ENCODE measurements at regions not wholly inside any gene's neighbourhood (a gene's known extent, or its start where the extent isn't known, plus 50 kb on each side); places are given as distances from the start of the nearest gene placed in this dataset.

- in situ Hi-C loops (cut with MboI) = no loop called here
- no peaks in the 10 kb centered on the region for H3K4me1 ChIP-seq (ENCODE audit: insufficient read depth)
- no peaks in the 10 kb centered on the region for H3K9me2 ChIP-seq (ENCODE audit: insufficient read depth)
- no peaks in the 10 kb centered on the region for H4K20me1 ChIP-seq (ENCODE audit: insufficient read depth)
- no peak for DNase-seq
- H3K27me3 ChIP-seq (replicated peaks; ENCODE audit: insufficient read depth) = no peaks in the 10 kb centered on the region
- no peak overlapping the region for H3K4me2 ChIP-seq (ENCODE audit: unreplicated experiment)
- no peaks in the 10 kb centered on the region for H3K36me3 ChIP-seq (ENCODE audit: low read depth)
- no peaks in the 10 kb centered on the region for H3K9me3 ChIP-seq (ENCODE audit: low read depth)
- no peak for TF ChIP-seq EZH2 (IDR thresholded peaks at IDR 0.05; ENCODE audit: insufficient read depth, poor library complexity, severe bottlenecking)
- no peak for TF ChIP-seq EZH2phosphoT487 (IDR thresholded peaks at IDR 0.05; ENCODE audit: insufficient read depth, low read depth)
- H3K27ac ChIP-seq = no peak overlapping the region
- H3K4me3 ChIP-seq = no peak overlapping the region
- no peak overlapping the region for H3K9ac ChIP-seq
- H2AFZ ChIP-seq = no peak overlapping the region
- no peaks in the 10 kb centered on the region for H3F3A ChIP-seq (ENCODE audit: insufficient read depth)
- WGBS, 2 experiments (ENCODE audit: low coverage in 1 of 2, low lambda C conversion rate in 2 of 2, missing lambda C conversion rate in 2 of 2) = 0% methylated on average over 1 of the region's 1 CpG
- no peaks in the 10 kb centered on the region for H3K79me2 ChIP-seq (ENCODE audit: insufficient read depth)
These were observed 2616.0 kb downstream of the ARAP2 start for GRCh38 chr4:33628296-33628695.

- no peaks in the 10 kb centered on the region for H3K27me3 ChIP-seq (replicated peaks; ENCODE audit: insufficient read depth)
- WGBS, 2 experiments (ENCODE audit: low coverage in 1 of 2, low lambda C conversion rate in 2 of 2, missing lambda C conversion rate in 2 of 2) = 2 to 7% methylated on average over 2 of the region's 2 CpGs
- H4K20me1 ChIP-seq (ENCODE audit: insufficient read depth) = no peaks in the 10 kb centered on the region
- in situ Hi-C loops (cut with MboI) = no loop called here
- H3K9me2 ChIP-seq (ENCODE audit: insufficient read depth) = no peaks in the 10 kb centered on the region
- no peak overlapping the region for H3K4me2 ChIP-seq (ENCODE audit: unreplicated experiment)
- DNase-seq = peak; percentile 71
- no peak overlapping the region for H3K27ac ChIP-seq
- no peak overlapping the region for H3K4me3 ChIP-seq
- H3K4me1 ChIP-seq (ENCODE audit: insufficient read depth) = peaks cover 3% of the 10 kb centered on the region; the same call in 1 of the 2 replicates
- H3F3A ChIP-seq (ENCODE audit: insufficient read depth) = no peaks in the 10 kb centered on the region
- no peaks in the 10 kb centered on the region for H3K36me3 ChIP-seq (ENCODE audit: low read depth)
- H2AFZ ChIP-seq = no peak overlapping the region
- TF ChIP-seq EZH2phosphoT487 (IDR thresholded peaks at IDR 0.05; ENCODE audit: insufficient read depth, low read depth) = no peak
- TF ChIP-seq EZH2 (IDR thresholded peaks at IDR 0.05; ENCODE audit: insufficient read depth, poor library complexity, severe bottlenecking) = no peak
- no peak overlapping the region for H3K9ac ChIP-seq
- H3K79me2 ChIP-seq (ENCODE audit: insufficient read depth) = no peaks in the 10 kb centered on the region
- no peaks in the 10 kb centered on the region for H3K9me3 ChIP-seq (ENCODE audit: low read depth)
These were observed 2595.3 kb downstream of the ARAP2 start for GRCh38 chr4:33649015-33649414.

GRCh38 chr4:33649471-33649870 lies 2594.8 kb downstream of the ARAP2 start:
- H3K27me3 ChIP-seq (replicated peaks; ENCODE audit: insufficient read depth) = no peaks in the 10 kb centered on the region
- no peak for DNase-seq

GRCh38 chr4:33650036-33650435 lies 2594.3 kb downstream of the ARAP2 start:
- Histone ChIP-seq H3K4me2 (ENCODE audit: unreplicated experiment) (no peak overlapping the region), H3K9ac (no peak overlapping the region), H3K9me3 (ENCODE audit: low read depth) (no peaks in the 10 kb centered on the region), H3K9me2 (ENCODE audit: insufficient read depth) (no peaks in the 10 kb centered on the region), H3F3A (ENCODE audit: insufficient read depth) (no peaks in the 10 kb centered on the region), H3K36me3 (ENCODE audit: low read depth) (no peaks in the 10 kb centered on the region), H3K27ac (no peak overlapping the region), H2AFZ (no peak overlapping the region; the same call in 1 of the 2 replicates), H4K20me1 (ENCODE audit: insufficient read depth) (no peaks in the 10 kb centered on the region), H3K4me3 (no peak overlapping the region), H3K79me2 (ENCODE audit: insufficient read depth) (no peaks in the 10 kb centered on the region), H3K27me3 (replicated peaks; ENCODE audit: insufficient read depth) (no peaks in the 10 kb centered on the region), H3K4me1 (ENCODE audit: insufficient read depth) (peaks cover 3% of the 10 kb centered on the region; the same call in 1 of the 2 replicates)
- TF ChIP-seq EZH2 (IDR thresholded peaks at IDR 0.05; ENCODE audit: insufficient read depth, poor library complexity, severe bottlenecking) = no peak
- no peak for TF ChIP-seq EZH2phosphoT487 (IDR thresholded peaks at IDR 0.05; ENCODE audit: insufficient read depth, low read depth)
- 55 to 69% methylated on average over 2 of the region's 2 CpGs for WGBS, 2 experiments (ENCODE audit: low coverage in 1 of 2, low lambda C conversion rate in 2 of 2, missing lambda C conversion rate in 2 of 2)
- in situ Hi-C loops (cut with MboI) = no loop called here
- no peak for DNase-seq

More at GRCh38 chr4:33649471-33649870, 2594.8 kb downstream of the ARAP2 start:
- Histone ChIP-seq H3F3A (ENCODE audit: insufficient read depth) (no peaks in the 10 kb centered on the region), H3K9ac (no peak overlapping the region), H3K36me3 (ENCODE audit: low read depth) (no peaks in the 10 kb centered on the region), H3K9me2 (ENCODE audit: insufficient read depth) (no peaks in the 10 kb centered on the region), H2AFZ (no peak overlapping the region; the same call in 1 of the 2 replicates), H3K9me3 (ENCODE audit: low read depth) (no peaks in the 10 kb centered on the region), H3K79me2 (ENCODE audit: insufficient read depth) (no peaks in the 10 kb centered on the region), H3K4me1 (ENCODE audit: insufficient read depth) (peaks cover 3% of the 10 kb centered on the region; the same call in 1 of the 2 replicates), H3K4me2 (ENCODE audit: unreplicated experiment) (no peak overlapping the region), H3K4me3 (no peak overlapping the region), H3K27ac (no peak overlapping the region), H4K20me1 (ENCODE audit: insufficient read depth) (no peaks in the 10 kb centered on the region)
- TF ChIP-seq EZH2phosphoT487 (IDR thresholded peaks at IDR 0.05; ENCODE audit: insufficient read depth, low read depth) = no peak
- TF ChIP-seq EZH2 (IDR thresholded peaks at IDR 0.05; ENCODE audit: insufficient read depth, poor library complexity, severe bottlenecking) = no peak
- 0 to 4% methylated on average over 1 of the region's 1 CpG for WGBS, 2 experiments (ENCODE audit: low coverage in 1 of 2, low lambda C conversion rate in 2 of 2, missing lambda C conversion rate in 2 of 2)
- in situ Hi-C loops (cut with MboI) = no loop called here

DNA sequence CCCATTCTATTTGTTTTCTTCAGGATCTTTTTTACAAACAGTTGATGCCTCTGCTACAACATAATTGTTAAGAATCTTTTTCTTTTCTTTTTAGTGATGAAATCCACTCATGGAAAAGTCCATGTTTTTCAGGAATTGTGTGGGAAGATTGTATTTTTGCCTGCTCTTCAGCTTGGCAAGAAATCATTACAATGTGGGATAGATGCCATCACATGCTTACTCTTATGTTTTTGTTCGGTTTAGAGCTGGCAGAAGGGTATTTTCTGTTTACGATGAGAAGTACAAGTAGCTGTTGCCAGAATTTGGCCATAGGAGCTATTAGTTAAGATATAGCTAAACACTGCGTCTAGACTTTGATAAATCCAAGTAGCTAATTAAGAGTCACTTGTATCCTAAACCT lies 2585.3 kb downstream of the ARAP2 start:
- H2AFZ ChIP-seq = no peak overlapping the region
- no peak for DNase-seq
- H3K9me2 ChIP-seq (ENCODE audit: insufficient read depth) = no peaks in the 10 kb centered on the region
- no peak overlapping the region for H3K9ac ChIP-seq
- no peaks in the 10 kb centered on the region for H3K27me3 ChIP-seq (replicated peaks; ENCODE audit: insufficient read depth)
- H3K4me2 ChIP-seq (ENCODE audit: unreplicated experiment) = no peak overlapping the region
- H3K36me3 ChIP-seq (ENCODE audit: low read depth) = no peaks in the 10 kb centered on the region
- in situ Hi-C loops (cut with MboI) = no loop called here
- no peaks in the 10 kb centered on the region for H3K4me1 ChIP-seq (ENCODE audit: insufficient read depth)
- 23 to 27% methylated on average over 3 of the region's 3 CpGs for WGBS, 2 experiments (ENCODE audit: low coverage in 1 of 2, low lambda C conversion rate in 2 of 2, missing lambda C conversion rate in 2 of 2)
- no peak overlapping the region for H3K4me3 ChIP-seq
- no peak overlapping the region for H3K27ac ChIP-seq
- H3F3A ChIP-seq (ENCODE audit: insufficient read depth) = no peaks in the 10 kb centered on the region
- no peaks in the 10 kb centered on the region for H4K20me1 ChIP-seq (ENCODE audit: insufficient read depth)
- TF ChIP-seq EZH2 (IDR thresholded peaks at IDR 0.05; ENCODE audit: insufficient read depth, poor library complexity, severe bottlenecking) (no peak), EZH2phosphoT487 (IDR thresholded peaks at IDR 0.05; ENCODE audit: insufficient read depth, low read depth) (no peak)
- no peaks in the 10 kb centered on the region for H3K9me3 ChIP-seq (ENCODE audit: low read depth)
- H3K79me2 ChIP-seq (ENCODE audit: insufficient read depth) = no peaks in the 10 kb centered on the region
